ENCODE measurements at regions not wholly inside any gene's neighbourhood (a gene's known extent, or its start where the extent isn't known, plus 50 kb on each side); places are given as distances from the start of the nearest gene placed in this dataset.

DNA sequence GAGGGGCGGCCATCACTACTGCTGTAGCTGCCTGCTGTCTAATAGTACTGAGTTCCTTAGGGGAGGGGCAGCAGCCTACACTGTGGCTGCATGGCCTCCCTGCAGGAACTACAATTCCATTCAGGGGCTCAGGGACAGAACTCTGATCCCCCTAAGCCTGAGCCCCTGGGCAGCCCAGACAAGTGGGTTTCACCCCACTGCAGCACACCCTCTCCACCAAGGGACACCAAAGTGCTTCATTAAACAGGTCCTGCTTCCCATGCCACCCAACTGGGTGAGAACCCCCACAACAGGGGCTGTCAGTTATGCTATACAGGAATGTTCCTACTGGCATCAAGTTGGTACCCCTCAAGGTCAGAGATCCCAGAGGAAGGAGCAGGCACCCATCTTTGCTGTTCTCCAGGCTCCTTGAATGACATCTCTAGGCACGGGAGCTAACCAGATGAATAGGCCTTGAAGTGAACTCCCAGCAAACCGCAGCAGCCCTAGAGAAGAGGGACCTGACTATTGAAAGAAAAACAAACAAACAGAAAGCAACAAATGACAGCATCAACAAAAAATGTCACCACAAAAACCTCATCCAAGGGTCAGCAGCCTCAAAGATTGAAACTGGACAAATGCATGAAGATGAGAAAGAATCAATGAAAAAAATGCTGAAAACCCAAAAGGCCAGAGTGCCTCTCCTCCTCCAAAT is 437.4 kb downstream of the NUF2 start:
- DNase-seq = no peak

GRCh38 chr1:163761898-163762297 is 440.1 kb downstream of the NUF2 start:
- DNase-seq = no peak

DNA sequence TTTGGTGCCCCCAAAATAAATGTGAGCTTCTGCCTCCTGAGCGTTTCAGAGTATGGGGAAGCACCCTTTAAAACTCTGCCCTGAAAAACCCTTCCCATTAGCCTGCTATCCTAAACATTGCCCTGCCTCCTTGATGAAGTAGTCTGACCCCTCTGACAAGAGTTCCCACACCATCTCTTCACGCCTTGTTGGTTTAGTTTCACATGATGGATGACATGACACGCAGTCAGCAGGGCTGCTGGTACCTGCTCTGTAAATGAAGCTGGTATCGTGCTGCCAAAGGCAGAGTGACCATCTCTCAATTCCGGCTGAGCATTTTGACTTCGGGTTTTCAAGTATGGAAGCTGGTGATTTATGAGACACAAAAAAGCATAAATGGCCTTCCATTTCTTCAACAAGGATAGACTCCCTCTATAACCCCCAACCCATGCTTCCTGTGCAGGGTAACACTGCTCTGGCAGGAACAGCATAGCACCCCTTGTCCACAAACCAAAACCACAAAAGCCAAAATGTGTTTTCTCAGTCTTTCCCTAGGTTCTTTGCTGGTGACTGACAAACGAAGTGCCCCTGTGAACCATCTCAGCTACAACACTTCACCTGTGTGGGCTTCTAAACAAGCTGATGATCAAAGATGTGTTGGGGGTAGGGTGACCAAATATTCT is 444.6 kb downstream of the NUF2 start:
- no peak for DNase-seq

- no peak for DNase-seq
Observed at GRCh38 chr1:163768576-163768975, 446.8 kb downstream of the NUF2 start.

DNA sequence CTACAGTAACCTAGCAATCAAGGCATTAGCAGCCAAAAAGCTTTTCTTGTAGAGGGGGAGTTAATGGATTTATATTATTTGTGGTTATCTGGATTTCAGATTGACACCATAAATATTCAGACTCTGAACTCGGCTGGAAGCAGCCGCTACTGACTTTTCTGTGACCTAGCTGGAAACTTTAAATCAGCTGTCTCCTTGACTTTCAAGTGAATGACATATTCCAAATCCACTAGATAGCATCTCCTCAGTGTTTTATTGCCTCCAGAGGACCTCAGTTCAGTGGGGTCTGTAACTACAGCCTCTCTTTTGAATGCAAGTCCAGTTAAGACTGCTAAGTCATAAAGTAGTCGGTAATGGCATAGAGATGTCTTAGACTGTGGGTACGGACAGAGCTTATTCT is 448.5 kb downstream of the NUF2 start:
- no peak for DNase-seq

DNA sequence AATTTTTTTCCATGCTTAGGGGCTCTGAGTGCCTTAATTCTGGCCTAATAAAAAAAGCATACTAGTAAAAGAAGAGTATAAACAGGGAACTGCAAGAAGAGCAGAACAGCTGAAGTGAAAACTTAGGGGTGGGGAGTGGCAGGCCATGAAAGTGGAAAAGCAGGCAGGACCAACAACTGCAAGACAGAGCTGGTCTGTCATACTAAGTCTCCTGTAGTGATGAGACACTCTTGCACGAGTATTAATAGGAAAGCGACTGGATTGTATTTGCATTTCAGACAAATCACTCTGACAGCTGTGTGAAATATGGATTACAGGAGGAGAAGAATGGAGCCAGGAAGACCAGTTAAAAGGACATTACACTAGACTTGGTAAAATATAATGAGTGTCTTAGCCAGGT is 449.9 kb downstream of the NUF2 start:
- DNase-seq = no peak

GRCh38 chr1:163772246-163772645 is 450.5 kb downstream of the NUF2 start:
- no peak for DNase-seq

- no peak for DNase-seq
Observed at GRCh38 chr1:163773396-163773795, 451.6 kb downstream of the NUF2 start.

GRCh38 chr1:163774401-163774945 is 452.7 kb downstream of the NUF2 start:
- no peak for DNase-seq

DNA sequence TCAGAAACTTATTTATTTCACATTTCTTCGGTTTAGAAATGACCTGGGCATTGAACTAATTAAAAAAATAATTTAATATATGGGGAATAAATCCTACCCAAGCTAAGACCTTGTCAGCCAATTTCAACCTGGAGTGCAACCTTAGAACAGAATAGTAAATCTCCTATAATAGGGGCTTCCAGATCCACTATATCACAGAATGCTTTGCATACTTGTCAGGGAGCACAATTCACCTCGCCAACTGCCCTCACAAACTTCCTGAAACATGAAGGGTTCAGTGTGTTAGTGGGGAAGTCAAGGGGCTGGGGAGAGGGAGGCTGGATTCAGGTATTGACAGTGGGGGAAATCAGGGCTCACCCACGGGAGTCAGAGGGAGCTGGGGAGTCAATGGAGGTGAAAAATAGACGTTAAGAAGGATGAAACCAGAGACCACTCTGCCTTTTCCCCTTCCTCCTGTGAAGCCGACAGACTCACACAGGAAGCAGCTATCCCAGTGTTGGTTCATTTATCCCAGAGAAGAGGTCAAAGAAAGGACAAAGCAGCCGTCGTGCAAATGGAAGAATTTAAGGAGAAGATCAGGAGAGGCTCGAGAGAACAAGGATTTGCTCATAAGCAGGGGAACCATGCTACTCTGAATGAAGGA is 453.3 kb downstream of the NUF2 start:
- no peak for DNase-seq

DNA sequence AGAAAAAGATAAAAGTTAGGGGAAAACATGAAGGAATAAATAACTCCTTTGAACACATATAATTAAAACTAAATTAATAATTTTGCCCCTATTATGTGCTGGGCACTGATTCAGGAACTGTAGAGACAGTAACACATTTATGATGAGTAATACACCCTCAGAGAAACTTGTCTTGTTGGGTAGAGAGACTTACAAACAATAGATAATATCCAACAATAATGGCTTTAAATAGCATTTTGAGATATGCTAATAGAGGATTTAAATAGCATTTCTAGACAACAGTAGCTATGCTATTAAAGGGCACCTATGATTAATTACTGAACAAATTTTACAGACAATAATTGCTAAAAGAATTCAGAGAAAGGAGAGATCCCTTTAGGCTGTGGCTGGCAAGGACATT is 455.5 kb downstream of the NUF2 start:
- no peak for DNase-seq

GRCh38 chr1:163781146-163781545 is 459.4 kb downstream of the NUF2 start:
- DNase-seq = no peak

- DNase-seq = no peak
Observed at GRCh38 chr1:163785868-163786405, 464.2 kb downstream of the NUF2 start.

DNA sequence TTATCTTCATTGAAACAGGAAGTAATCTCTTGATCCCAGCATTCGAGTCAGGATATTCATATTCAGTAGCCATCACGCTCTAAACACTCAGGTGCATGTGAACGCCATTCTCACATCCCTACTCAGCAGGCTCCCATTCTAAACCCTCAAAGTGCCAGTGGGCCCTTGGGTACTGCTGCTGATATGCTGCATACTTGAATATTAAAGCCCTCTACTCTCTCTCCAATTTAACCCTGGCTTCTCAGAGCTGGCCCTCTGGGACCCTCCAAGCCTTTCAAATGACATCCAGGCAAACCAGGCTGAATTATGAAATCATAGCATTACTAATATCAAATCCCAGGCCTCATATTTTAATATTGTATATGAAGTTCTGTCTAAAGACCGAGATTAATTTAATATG is 468.2 kb downstream of the NUF2 start:
- DNase-seq = no peak

DNA sequence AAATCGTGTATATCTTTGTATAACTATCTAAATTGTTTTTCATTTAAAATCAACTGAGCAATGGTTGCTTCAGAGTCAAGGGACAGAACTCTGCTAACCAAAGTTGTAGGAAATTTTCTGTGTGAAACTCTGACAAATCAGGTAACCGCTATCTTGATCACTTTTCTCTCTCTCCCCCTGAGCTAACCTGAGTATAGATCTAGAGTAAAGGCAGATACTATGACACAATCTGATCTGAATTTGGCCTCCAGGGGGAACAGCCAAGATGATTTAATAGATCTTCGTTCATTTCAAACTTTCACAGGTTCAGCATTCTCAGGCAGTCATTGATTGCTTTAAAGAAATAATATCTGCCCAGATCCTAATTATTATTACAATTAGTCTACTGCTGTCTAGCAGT is 472.8 kb downstream of the NUF2 start:
- DNase-seq = no peak

- no peak for DNase-seq
Observed at GRCh38 chr1:163796394-163796821, 474.7 kb downstream of the NUF2 start.

GRCh38 chr1:163797816-163798215 is 476.1 kb downstream of the NUF2 start:
- DNase-seq = no peak

DNA sequence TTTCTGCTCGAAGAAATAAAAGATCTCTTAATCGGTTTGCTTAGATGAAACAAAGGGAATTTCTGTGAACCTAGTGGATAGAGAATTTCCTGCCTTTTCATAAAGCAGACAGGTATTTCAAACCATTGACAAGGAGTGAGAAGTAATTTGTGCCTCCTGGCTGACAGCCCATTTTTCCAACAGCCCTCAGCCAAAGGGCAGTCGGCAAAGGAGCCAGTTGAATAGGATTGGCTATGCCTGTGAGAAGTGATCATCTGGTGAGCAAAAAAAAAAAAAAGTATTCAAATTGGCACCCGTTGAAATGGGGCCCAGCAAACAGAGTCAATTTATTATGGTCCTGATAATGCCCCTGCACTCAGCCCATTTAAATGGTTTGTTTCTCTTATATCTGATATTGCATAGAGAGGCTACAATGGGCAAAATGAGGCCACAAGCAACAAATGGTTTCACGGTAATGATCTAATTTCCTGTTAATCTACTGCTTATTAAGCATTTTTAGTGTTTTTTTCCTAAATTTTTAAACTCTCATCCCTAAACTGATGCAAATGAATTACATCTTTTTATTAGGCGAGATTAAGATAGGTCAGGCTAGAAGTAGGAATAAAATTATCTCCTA is 477.5 kb downstream of the NUF2 start:
- DNase-seq = no peak

DNA sequence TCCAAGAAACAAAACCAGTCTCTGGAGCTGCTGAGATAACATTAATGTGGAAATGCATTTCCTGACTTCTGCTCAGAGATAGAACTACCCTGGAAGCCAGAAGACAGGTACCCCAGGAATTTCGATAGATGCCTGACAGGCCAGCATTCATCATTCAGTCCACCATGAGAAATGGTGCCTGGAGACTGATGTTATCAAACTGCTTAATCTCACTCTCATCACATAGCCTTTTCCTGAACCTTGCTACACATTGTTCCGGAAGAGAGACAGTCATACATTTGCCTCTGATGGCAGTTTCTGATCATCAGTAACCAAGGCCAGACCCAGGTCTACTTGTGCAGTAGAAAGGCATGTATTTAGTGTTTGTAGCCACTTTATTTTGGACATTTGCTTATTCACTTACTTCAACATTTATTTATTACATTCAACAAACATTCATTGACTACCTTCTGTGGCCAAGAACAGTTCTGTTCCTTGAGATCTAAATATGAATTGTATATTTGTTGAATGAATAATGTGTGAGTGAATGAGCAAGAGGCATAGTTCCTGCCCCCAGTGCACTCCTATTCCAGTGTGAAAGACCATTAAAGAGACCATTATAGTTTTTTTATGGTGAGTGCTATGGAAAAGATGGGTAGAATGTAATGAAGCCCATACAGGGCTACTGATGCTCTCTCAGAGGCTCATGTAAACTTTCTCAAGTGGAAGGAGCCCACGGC is 485.7 kb downstream of the NUF2 start:
- no peak for DNase-seq

GRCh38 chr1:163813251-163813650 is 491.5 kb downstream of the NUF2 start:
- no peak for DNase-seq

- DNase-seq = no peak
Observed at GRCh38 chr1:163820226-163820625, 498.5 kb downstream of the NUF2 start.

DNA sequence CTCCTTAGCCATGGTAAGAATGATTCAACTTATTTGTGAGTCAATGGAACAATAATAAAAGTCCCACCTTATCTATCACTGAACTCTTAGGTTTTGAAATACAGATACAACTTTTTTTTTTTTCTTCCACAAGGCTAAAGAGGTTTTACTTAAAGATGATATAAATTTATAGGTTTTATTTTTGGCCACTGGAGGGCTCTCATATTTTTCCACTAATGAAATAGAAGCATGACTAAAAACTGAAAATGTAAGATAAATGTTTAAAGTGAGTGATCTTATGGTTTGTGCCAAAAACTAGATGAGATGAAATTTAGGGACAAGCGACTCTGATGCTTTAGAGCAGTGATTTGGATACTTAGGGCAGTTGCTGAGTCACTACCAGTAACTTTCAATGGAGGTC is 499.0 kb downstream of the NUF2 start:
- DNase-seq = no peak

DNA sequence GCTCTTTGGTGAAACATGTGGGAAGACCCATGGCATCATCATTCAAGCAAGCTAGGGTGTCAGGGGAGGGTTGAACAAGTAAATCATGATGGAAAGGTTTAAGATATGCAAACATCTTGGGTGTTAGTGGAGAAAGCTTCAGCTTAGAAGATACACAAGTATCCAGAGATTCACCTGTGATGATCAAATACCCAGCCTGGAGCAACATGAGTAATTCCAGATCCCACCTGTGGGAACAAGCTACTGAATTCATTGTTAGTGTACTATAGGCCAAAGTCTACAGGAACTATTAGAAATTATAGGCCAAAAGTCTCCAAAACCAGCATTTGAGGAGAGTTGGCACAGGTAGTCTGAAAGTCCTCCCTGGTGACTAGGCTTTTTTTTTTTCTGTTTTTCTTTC is 499.9 kb downstream of the NUF2 start:
- DNase-seq = no peak

Measured in left hindlimb (tissue), 1 donor.